Activated T-helper 9 cell treated with anti-CD3 and anti-CD28 coated beads, Interleukin-2, amount 50 U/mL, for 16 hours (primary cell): ENCODE measurements at regions not wholly inside any gene's neighbourhood (a gene's known extent, or its start where the extent isn't known, plus 50 kb on each side); places are given as distances from the start of the nearest gene placed in this dataset.

Experiments used
- DNase-seq: peaks from one replicate; pipeline ENCODE4 v3.0.0-alpha.2; 2020; ENCODE audit warnings: low read depth

- no peak for DNase-seq
Measured at GRCh38 chr6:167776906-167777627, 49.6 kb upstream of the AFDN start.
